KMS-11 (cell line): ENCODE measurements at regions not wholly inside any gene's neighbourhood (a gene's known extent, or its start where the extent isn't known, plus 50 kb on each side); places are given as distances from the start of the nearest gene placed in this dataset.

Experiments used
- H2AFZ ChIP-seq: fragments of 200-600 bp; sonication (generic); 2 replicates; pipeline ENCODE4 v1.6.1; 2016; ENCODE audit warnings: antibody characterized with exemption, mixed run types, low read depth
- H3K27ac ChIP-seq: fragments of 200-600 bp; sonication (generic); 2 replicates; pipeline ENCODE4 v1.6.1; 2016; ENCODE audit warnings: mild to moderate bottlenecking, mixed run types
- H3K27me3 ChIP-seq: fragments of 200-600 bp; sonication (generic); 2 replicates; pipeline ENCODE4 v1.6.1; 2017; ENCODE audit warnings: mild to moderate bottlenecking, low read depth, mixed run types, moderate library complexity; ENCODE audit not compliant: insufficient read depth
- H3K36me3 ChIP-seq: fragments of 200-600 bp; sonication (generic); 2 replicates; pipeline ENCODE4 v1.6.1; 2017; ENCODE audit warnings: mild to moderate bottlenecking, mixed run types; ENCODE audit not compliant: insufficient read depth
- H3K4me1 ChIP-seq: fragments of 200-600 bp; sonication (generic); 2 replicates; pipeline ENCODE4 v1.6.1; 2016; ENCODE audit warnings: mild to moderate bottlenecking, low read depth, mixed run types; ENCODE audit not compliant: poor library complexity, severe bottlenecking
- H3K4me2 ChIP-seq: fragments of 200-600 bp; sonication (generic); 2 replicates; pipeline ENCODE4 v1.7.0; 2016; ENCODE audit warnings: mild to moderate bottlenecking, mixed run types
- H3K4me3 ChIP-seq: fragments of 200-600 bp; sonication (generic); IDR thresholded peaks from 2 replicates; pipeline ENCODE4 v1.6.1; 2017; ENCODE audit warnings: low read depth, low read length, mixed read lengths; ENCODE audit not compliant: insufficient read depth
- H3K79me2 ChIP-seq: fragments of 200-600 bp; sonication (generic); 2 replicates; pipeline ENCODE4 v1.6.1; 2016; ENCODE audit warnings: low read depth, mixed run types; ENCODE audit not compliant: insufficient read depth
- H3K9ac ChIP-seq: fragments of 200-600 bp; sonication (generic); 2 replicates; pipeline ENCODE4 v1.6.1; 2016; ENCODE audit warnings: mild to moderate bottlenecking, mixed run types
- H4K20me1 ChIP-seq: fragments of 200-600 bp; sonication (generic); 2 replicates; pipeline ENCODE4 v1.6.1; 2016; ENCODE audit warnings: mild to moderate bottlenecking, mixed run types; ENCODE audit not compliant: insufficient read depth
- TF ChIP-seq, protein P1 (sequence below): fragments of 200-600 bp; sonication (generic); conservative IDR thresholded peaks from 2 replicates; pipeline ENCODE4 v1.6.1; 2017; ENCODE audit warnings: low read depth, mild to moderate bottlenecking, antibody characterized with exemption, low read length, moderate library complexity, mixed read lengths

DNA sequence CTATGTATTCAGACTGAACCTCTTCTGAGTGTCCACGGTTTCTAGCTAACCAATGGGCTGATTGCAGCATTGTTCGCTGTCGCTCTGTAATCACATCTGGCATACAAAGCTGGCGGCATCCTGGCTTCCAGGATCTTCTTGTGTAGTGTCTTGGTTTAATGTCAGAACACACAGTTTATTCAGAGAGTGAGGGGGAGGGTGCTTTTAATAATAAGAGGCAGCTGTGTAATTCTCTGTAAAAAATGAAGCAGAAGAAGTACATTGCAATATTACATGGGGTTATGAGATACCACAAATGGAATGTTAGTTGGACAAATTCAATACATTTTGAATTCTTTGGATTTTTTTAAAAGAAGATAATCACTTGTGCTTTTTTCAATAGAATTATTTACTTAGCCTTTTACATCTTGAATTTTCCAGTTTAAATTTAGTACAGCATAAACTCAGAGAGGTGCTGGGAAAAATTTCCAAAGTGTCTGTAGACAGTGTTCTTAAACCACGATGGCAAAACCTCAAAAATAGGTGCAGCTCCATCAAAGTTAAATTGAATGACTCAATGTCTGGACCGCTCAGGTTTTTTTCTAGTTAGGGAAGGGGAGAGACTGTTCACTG is 206.0 kb downstream of the PCSK1 start:
- H3K27me3 ChIP-seq = no peaks in the 10 kb centered on the region
- no peaks in the 10 kb centered on the region for H4K20me1 ChIP-seq
- TF ChIP-seq, protein P1, sequence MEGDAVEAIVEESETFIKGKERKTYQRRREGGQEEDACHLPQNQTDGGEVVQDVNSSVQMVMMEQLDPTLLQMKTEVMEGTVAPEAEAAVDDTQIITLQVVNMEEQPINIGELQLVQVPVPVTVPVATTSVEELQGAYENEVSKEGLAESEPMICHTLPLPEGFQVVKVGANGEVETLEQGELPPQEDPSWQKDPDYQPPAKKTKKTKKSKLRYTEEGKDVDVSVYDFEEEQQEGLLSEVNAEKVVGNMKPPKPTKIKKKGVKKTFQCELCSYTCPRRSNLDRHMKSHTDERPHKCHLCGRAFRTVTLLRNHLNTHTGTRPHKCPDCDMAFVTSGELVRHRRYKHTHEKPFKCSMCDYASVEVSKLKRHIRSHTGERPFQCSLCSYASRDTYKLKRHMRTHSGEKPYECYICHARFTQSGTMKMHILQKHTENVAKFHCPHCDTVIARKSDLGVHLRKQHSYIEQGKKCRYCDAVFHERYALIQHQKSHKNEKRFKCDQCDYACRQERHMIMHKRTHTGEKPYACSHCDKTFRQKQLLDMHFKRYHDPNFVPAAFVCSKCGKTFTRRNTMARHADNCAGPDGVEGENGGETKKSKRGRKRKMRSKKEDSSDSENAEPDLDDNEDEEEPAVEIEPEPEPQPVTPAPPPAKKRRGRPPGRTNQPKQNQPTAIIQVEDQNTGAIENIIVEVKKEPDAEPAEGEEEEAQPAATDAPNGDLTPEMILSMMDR = no peak
- H3K27ac ChIP-seq = no peak overlapping the region
- no peaks in the 10 kb centered on the region for H3K36me3 ChIP-seq
- H3K4me2 ChIP-seq = no peak overlapping the region
- no peak overlapping the region for H2AFZ ChIP-seq
- H3K4me1 ChIP-seq = no peaks in the 10 kb centered on the region
- no peaks in the 10 kb centered on the region for H3K79me2 ChIP-seq
- no peak overlapping the region for H3K4me3 ChIP-seq
- H3K9ac ChIP-seq = no peak overlapping the region

DNA sequence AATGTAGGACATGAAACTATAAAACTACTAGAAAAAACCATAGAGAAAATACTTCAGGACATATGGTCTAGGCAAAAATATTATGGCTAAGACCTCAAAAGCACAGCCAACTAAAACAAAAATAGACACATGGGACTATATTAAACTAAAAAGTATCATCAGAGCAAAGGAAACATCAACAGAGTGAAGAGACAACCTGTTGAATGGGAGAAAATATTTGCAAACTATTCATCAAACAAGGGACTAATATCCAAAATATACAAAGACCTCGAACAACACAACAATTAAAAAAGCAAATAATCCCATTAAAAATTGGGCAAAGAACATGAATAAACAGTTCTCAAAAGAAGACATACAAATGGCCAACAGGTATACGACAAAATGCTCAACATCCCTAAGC is 210.9 kb downstream of the PCSK1 start:
- Histone ChIP-seq H3K79me2 (no peaks in the 10 kb centered on the region), H3K4me2 (no peak overlapping the region), H3K27me3 (no peaks in the 10 kb centered on the region), H3K4me1 (no peaks in the 10 kb centered on the region), H4K20me1 (no peaks in the 10 kb centered on the region), H3K27ac (no peak overlapping the region), H3K36me3 (no peaks in the 10 kb centered on the region), H3K4me3 (no peak overlapping the region), H3K9ac (no peak overlapping the region), H2AFZ (no peak overlapping the region)
- TF ChIP-seq, protein P1 = no peak

DNA sequence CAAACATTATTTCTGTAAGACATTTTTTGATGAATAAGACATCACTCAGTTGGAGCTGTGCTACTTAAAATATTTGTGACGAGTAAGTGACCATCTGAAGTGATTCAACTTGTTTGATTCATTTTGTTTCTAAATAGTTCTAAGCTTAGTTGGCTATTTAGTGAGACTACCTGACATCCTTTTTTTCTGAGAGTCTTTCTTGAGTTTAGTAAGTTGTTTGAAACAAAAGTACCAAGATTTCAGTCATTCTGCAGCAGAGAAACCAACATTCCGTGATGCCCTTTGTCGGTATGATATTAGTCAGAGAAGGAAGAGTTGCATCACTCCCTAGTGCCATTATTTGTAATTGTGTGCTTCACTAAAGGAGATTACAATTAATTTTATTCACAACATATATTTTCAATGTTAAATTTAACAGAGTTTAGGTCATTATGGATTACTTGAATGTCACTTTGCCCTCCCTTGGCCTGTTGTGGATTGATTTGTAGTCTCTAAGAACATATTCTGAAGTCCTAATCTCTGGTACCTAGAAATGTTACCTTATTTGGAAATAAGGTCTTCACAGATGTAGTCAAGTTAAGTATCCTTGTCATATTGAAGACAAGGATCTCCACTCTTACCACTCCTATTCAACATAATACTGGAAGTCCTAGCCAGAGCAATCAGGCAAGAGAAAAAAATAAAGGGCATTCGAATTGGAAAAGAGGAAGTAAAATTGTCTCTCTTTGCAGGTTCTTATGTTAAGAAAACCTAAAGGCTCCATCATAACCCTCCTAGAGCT is 212.2 kb downstream of the PCSK1 start:
- Histone ChIP-seq H3K4me1 (no peaks in the 10 kb centered on the region), H3K9ac (no peak overlapping the region), H3K79me2 (no peaks in the 10 kb centered on the region), H2AFZ (no peak overlapping the region), H3K27ac (no peak overlapping the region), H4K20me1 (no peaks in the 10 kb centered on the region), H3K27me3 (no peaks in the 10 kb centered on the region), H3K4me2 (no peak overlapping the region), H3K4me3 (no peak overlapping the region), H3K36me3 (no peaks in the 10 kb centered on the region)
- TF ChIP-seq, protein P1 = no peak

DNA sequence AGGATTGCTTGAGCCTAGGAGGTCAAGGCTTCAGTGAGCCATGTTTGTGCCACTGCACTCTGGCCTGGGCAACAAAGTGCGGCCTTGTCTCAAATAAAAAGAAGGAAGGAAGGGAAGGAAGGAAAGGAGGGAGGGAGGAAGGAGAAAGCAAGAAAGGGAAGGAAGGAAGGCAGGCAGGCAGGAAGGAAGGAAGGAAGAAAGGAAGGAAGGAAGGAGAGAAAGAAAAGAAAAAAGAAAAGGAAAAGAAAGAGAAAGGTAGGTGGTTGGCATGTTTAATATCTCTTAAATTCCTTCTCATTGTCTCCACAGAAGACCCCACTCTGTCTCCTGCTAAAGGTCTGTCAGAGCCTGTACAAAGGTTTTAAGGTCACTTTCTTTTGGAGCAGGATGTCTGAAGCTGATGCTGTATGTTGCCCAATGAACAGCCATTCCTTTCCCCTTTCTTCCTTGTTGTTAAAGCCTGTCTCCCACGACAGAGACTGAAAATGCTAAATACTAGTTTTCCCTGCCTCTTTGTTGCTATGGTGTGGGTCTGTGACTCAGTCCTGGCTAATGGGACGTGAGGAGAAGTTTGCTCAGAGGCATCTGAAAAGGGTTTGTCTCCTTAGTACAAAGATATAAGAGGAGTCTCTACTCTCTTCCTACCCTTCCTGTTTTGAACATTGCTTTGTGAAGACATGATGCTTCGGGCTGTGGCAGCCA is 213.3 kb downstream of the PCSK1 start:
- TF ChIP-seq, protein P1 = no peak
- H3K4me3 ChIP-seq = no peak overlapping the region
- H2AFZ ChIP-seq = no peak overlapping the region
- H3K9ac ChIP-seq = no peak overlapping the region
- H3K27ac ChIP-seq = no peak overlapping the region
- no peak overlapping the region for H3K4me2 ChIP-seq
- H3K79me2 ChIP-seq = no peaks in the 10 kb centered on the region
- H3K36me3 ChIP-seq = no peaks in the 10 kb centered on the region
- no peaks in the 10 kb centered on the region for H3K27me3 ChIP-seq
- no peaks in the 10 kb centered on the region for H3K4me1 ChIP-seq
- H4K20me1 ChIP-seq = no peaks in the 10 kb centered on the region
